Glutamatergic neuron (in vitro differentiated cells): ENCODE measurements at regions not wholly inside any gene's neighbourhood (a gene's known extent, or its start where the extent isn't known, plus 50 kb on each side); places are given as distances from the start of the nearest gene placed in this dataset.

Source experiments
- DNase-seq: peaks from one replicate; pipeline ENCODE4 v3.0.0; 2022
- H3K27ac Mint-ChIP-seq: one replicate; pipeline ENCODE4 v1.8.0; 2020; ENCODE audit warnings: mild to moderate bottlenecking, mixed read lengths, inconsistent platforms; ENCODE audit not compliant: unreplicated experiment
- H3K27me3 Mint-ChIP-seq: one replicate; pipeline ENCODE4 v1.8.0; 2020; ENCODE audit warnings: mild to moderate bottlenecking, moderate library complexity, mixed read lengths, inconsistent platforms; ENCODE audit not compliant: unreplicated experiment
- H3K36me3 Mint-ChIP-seq: one replicate; pipeline ENCODE4 v1.8.0; 2020; ENCODE audit warnings: mild to moderate bottlenecking, mixed read lengths, inconsistent platforms; ENCODE audit not compliant: unreplicated experiment
- H3K4me1 Mint-ChIP-seq: one replicate; pipeline ENCODE4 v1.8.0; 2020; ENCODE audit warnings: mild to moderate bottlenecking, low read depth, mixed read lengths, inconsistent platforms; ENCODE audit not compliant: unreplicated experiment
- H3K4me3 Mint-ChIP-seq: one replicate; pipeline ENCODE4 v1.8.0; 2020; ENCODE audit warnings: mild to moderate bottlenecking, mixed read lengths, inconsistent platforms; ENCODE audit not compliant: unreplicated experiment
- H3K9me3 Mint-ChIP-seq: one replicate; pipeline ENCODE4 v1.8.0; 2020; ENCODE audit warnings: mild to moderate bottlenecking, moderate library complexity, mixed read lengths, inconsistent platforms; ENCODE audit not compliant: unreplicated experiment
- TF ChIP-seq, protein P1 (sequence below): fragments of 200-600 bp; sonication (generic); IDR thresholded peaks from one replicate; pipeline ENCODE4 v1.5.0; 2021; ENCODE audit not compliant: partially characterized antibody, unreplicated experiment

DNA sequence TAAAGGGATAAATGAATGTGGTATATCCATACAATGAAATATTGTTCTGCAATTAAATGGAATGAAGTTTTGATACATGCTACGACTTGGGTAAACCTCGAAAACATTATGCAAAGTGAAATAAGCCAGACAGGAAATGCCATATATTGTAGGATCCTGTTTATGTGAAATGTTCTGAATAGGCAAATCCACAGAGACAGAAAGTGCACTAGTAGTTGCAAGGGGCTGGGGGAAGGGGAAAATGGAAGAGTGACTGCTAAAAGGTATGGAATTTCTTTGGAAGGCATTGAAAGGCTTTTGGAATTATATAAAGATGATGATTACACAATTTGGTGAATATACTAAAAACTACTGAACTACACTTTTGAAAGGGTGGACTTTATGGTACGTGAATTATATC, 97.0 kb downstream of the FOXD1 start:
- peaks cover 4% of the 10 kb centered on the region for H3K27me3 Mint-ChIP-seq
- H3K4me1 Mint-ChIP-seq: no peaks in the 10 kb centered on the region
- no peak overlapping the region for H3K4me3 Mint-ChIP-seq
- TF ChIP-seq, protein P1, sequence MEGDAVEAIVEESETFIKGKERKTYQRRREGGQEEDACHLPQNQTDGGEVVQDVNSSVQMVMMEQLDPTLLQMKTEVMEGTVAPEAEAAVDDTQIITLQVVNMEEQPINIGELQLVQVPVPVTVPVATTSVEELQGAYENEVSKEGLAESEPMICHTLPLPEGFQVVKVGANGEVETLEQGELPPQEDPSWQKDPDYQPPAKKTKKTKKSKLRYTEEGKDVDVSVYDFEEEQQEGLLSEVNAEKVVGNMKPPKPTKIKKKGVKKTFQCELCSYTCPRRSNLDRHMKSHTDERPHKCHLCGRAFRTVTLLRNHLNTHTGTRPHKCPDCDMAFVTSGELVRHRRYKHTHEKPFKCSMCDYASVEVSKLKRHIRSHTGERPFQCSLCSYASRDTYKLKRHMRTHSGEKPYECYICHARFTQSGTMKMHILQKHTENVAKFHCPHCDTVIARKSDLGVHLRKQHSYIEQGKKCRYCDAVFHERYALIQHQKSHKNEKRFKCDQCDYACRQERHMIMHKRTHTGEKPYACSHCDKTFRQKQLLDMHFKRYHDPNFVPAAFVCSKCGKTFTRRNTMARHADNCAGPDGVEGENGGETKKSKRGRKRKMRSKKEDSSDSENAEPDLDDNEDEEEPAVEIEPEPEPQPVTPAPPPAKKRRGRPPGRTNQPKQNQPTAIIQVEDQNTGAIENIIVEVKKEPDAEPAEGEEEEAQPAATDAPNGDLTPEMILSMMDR: no peak
- DNase-seq: no peak
- peaks cover 13% of the 10 kb centered on the region for H3K36me3 Mint-ChIP-seq
- no peak overlapping the region for H3K27ac Mint-ChIP-seq
- H3K9me3 Mint-ChIP-seq: no peaks in the 10 kb centered on the region

DNA sequence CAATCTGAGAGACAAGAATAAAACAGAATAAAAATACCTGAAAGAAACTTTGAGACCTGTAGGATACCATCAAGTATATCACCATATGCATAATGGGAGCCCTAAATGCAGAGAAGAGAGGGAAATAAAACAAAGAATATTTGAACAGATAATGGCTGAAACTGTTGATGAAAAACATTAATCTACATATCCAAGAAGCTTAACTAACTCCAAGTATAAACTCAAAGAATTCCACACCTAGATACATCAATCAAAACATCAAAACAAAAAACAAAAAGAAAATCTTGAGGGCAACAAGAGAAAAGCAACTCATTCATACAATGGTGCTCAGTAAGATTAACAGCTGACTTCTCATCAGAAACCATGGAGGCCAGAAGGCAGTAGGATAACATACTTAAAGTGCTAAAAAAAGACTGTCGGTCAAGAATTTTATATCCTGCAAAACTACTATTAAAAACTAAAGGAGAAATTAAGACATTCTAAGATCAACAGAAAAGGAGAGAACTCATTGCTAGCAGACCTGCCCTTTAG, 101.6 kb downstream of the FOXD1 start:
- Mint-ChIP-seq H3K9me3 (peaks cover 3% of the 10 kb centered on the region), H3K4me1 (no peaks in the 10 kb centered on the region), H3K27me3 (peaks cover 4% of the 10 kb centered on the region), H3K27ac (no peak overlapping the region), H3K36me3 (peaks cover 21% of the 10 kb centered on the region), H3K4me3 (no peak overlapping the region)
- DNase-seq: no peak
- TF ChIP-seq, protein P1: no peak

DNA sequence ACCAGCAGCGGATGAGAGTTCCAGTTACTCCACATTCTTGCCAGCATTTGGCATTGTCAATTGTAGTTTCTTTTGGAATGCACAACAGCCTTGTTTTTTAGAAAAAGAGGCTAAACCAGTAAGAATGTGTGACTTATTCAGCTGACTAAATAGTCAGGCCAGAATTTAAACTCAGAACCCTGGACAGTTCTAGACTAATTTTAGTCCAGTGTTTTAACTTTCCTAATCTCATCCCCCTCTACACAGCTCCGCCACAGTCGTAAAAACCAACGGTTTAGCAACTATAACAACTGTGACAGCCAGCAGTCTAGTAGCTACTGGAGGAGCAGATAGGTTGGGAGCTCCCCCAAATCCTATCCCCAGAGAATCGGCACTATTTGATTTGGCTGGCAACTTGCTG, 103.7 kb downstream of the FOXD1 start:
- TF ChIP-seq, protein P1: no peak
- no peaks in the 10 kb centered on the region for H3K27me3 Mint-ChIP-seq
- H3K9me3 Mint-ChIP-seq: peaks cover 5% of the 10 kb centered on the region
- H3K4me3 Mint-ChIP-seq: no peak overlapping the region
- H3K27ac Mint-ChIP-seq: no peak overlapping the region
- H3K36me3 Mint-ChIP-seq: peaks cover 20% of the 10 kb centered on the region
- no peaks in the 10 kb centered on the region for H3K4me1 Mint-ChIP-seq
- DNase-seq: no peak

DNA sequence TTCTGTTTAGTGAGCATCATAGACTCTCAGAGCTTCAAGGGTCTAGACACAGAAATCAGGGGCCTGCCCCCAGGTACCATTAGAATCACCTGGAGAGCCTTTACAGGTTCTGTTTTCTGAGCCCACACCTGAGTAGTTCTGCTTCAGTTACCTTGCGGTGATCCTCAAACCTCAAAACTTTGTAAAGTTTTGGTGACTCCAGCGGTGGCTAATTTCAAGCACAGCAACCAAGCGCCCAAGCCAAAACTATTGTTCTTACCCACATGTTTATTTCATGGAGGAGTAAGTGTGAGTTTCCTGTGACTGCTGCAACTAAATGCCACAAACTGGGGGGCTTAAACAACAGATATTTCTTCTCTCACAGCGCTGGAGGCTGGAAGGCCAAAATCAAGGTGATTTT, 108.9 kb downstream of the FOXD1 start:
- H3K27me3 Mint-ChIP-seq: peaks cover 1% of the 10 kb centered on the region
- H3K4me3 Mint-ChIP-seq: no peak overlapping the region
- H3K4me1 Mint-ChIP-seq: peaks cover 10% of the 10 kb centered on the region
- no peak for DNase-seq
- TF ChIP-seq, protein P1: no peak
- no peak overlapping the region for H3K27ac Mint-ChIP-seq
- peaks cover 5% of the 10 kb centered on the region for H3K9me3 Mint-ChIP-seq
- no peaks in the 10 kb centered on the region for H3K36me3 Mint-ChIP-seq

DNA sequence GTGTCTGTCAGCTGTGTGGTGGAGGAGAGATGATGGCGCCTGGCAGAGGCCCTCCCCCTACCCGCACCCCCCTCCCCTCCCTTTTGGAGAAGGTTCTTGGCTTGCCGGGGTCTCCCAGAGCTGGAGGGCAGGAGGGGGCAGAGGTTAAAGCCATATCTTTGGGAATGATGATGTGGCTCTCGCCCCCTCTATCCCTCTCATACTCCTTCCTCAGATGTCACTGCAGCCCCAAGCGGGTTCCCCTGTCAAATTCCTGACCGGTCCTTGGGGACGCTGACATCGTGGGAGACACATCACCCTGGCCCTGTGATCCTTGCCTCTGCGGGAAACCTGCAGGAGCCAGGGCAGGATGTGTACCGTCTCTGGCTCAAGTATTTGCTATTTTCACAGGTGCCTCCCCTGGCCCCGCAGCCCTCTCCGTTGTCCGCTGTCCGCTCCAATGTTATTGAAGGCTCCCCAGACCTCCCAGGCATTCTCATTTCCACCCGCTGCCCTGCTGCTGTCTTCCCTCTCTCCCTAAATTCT, 109.5 kb downstream of the FOXD1 start:
- Mint-ChIP-seq H3K27me3 (peaks cover 1% of the 10 kb centered on the region), H3K36me3 (no peaks in the 10 kb centered on the region), H3K4me1 (peaks cover 10% of the 10 kb centered on the region), H3K4me3 (no peak overlapping the region), H3K9me3 (peaks cover 5% of the 10 kb centered on the region), H3K27ac (no peak overlapping the region)
- no peak for DNase-seq
- TF ChIP-seq, protein P1: no peak
